NCI-H226 (cell line): ENCODE measurements at regions not wholly inside any gene's neighbourhood (a gene's known extent, or its start where the extent isn't known, plus 50 kb on each side); places are given as distances from the start of the nearest gene placed in this dataset.
"Not testable (repeated sequence)": the region's sequence is repeated elsewhere in the genome, so short reads cannot be mapped to it uniquely, and the experiment has no call there.

ENCODE experiments used
- DNase-seq: peaks from one replicate; pipeline ENCODE4 v3.0.0-alpha.2; 2015

GRCh38 chr21:23660560-23660959, 1946.7 kb downstream of the MRPL39 start:
- no peak for DNase-seq

DNA sequence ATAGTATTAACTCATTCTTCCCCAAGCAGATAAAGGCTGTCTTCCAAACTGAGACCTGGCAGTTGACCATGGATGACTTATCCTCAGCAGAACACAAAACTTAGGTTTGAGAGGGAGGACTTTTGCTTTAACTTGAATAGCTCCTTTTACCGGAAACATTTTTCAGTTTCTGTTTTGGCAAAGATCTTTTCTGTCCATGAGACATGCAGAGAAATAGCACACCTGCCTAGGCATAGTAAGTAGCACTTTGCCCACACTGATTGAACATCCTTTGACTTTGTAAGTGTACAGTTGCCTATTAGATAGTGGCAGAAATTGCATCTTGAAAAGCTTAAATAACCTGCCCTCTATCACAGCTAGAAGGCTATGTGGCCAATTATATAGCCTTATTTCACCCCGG, 1962.5 kb downstream of the MRPL39 start:
- no peak for DNase-seq

DNA sequence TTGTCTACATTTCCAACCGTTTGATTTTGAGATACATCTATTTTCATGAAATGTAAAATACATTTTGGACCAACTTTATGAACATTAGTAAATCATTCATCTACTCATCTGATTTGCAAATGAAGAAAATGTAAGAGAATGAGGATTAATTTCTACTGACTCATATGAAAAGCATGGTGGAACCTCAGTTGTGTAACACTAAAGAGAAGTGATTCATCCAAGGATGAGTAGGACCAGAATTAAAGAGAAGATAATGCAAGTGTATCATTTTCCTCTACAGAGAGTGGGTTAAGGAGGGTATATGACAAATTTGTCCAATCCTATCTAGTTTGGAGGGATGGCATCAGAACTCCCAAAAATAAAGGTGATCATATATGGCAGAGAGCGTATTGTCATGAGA, 1967.6 kb downstream of the MRPL39 start:
- DNase-seq: peak; percentile 30

- no peak for DNase-seq
Measured at GRCh38 chr21:23638131-23638695, 1969.1 kb downstream of the MRPL39 start.

- DNase-seq: no peak
Measured at GRCh38 chr21:23633447-23633940, 1973.8 kb downstream of the MRPL39 start.

DNA sequence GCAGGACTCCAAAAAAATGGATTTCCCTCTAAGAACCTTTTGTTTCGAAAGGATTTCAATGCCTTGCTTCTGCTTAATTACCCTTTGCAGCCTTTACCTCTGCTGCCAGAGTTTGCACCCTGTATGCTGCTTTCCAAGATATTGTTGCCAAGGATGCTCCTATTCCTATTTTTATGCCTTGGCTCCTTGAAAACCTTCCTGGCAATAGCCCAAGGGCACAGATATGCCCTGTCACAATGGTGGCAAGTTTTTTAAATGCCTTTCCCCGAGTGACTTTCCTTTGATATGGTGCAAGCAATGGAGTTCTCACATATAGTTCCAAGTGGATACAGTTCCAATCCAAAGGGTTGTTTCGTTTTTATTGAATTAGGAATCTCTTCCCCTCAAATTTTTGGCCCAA, 1983.0 kb downstream of the MRPL39 start:
- DNase-seq: no peak

DNA sequence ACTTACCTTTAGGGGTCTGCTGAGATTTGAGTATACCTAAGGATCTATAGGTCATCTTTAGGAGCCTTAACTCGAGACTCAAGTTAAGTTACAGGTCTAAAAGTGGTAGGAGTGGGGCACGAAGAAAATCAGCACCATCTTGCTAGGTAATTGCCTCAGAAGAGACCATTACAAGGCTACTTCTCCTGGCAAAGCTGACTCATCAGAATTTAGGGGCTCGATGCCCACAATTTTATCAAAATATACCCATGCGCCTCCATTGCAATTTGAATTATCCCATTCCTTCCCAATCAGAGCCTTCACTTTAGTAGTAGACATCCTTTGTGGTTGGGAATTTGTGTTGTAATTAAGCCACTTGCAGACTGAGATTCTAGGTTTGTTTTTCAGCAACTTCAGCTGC, 1994.3 kb downstream of the MRPL39 start:
- no peak for DNase-seq

GRCh38 chr21:23612210-23612609, 1995.1 kb downstream of the MRPL39 start:
- no peak for DNase-seq

DNA sequence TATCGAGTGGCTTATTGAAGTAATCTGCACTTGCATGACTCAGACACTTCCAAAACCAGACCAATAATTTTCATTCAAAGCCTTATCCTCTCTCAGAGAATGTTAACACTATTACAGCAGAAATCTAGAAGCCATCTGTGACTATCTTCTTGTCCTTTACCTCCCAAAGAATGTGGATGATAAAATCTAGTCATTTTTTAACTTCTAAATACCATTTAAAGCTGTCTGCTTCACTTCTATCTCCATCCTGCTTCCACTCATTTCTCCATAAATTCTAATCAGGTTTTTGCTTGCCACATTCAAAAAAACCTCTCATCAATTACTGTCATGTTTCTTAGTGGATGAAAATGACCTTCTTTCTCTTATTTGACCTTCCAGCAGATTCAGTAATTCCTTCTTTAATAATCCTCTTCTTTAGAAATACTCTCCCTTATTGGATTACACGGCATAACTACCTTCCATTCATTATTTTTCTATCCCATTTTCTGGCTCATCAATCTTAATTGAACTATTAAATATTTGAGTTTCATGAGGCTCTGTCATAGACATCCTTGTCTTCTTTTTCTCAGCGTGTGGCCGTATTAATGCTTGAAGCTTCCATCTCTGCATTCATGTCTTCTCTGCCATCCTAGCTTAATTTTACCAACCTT, 1999.4 kb downstream of the MRPL39 start:
- no peak for DNase-seq

GRCh38 chr21:23601549-23601948, 2005.7 kb downstream of the MRPL39 start:
- DNase-seq: no peak

DNA sequence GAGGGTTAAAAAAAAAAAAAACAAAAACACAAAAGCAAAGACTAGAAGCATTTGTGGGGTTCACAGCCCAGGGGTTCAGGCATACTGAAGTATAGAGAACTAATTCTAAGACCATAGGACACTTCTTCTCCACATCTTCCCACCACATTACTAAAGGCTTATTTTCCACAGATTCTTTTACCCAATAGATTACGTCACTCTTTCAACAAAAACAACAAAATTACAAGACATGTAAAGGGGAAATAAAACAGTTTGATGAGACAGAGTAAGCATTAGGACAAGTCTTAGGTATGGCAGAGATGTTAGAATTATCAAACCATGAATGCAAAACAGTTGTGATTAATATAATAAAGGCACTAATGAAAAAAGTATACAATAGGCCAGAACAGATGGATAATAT, 2013.7 kb downstream of the MRPL39 start:
- no peak for DNase-seq

- DNase-seq: no peak
Measured at GRCh38 chr21:23585419-23585818, 2021.9 kb downstream of the MRPL39 start.

DNA sequence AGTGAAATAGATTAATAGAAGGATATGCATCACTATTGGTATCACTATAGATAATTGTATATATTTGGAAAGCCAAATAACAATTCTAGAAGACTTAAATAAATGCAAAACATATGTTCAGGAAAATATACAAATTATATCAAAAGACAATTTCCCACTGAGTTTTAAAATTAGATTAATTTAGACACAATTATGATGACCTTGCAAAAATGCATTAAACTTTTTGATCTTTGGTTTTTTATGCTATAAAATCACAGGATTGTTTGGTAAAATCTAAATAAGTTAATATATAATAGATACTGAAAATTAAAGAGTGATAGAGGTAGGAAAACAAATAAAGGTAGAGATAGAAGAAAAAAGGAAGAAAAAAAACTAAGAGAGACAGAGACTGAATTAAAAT, 2027.7 kb downstream of the MRPL39 start:
- no peak for DNase-seq

DNA sequence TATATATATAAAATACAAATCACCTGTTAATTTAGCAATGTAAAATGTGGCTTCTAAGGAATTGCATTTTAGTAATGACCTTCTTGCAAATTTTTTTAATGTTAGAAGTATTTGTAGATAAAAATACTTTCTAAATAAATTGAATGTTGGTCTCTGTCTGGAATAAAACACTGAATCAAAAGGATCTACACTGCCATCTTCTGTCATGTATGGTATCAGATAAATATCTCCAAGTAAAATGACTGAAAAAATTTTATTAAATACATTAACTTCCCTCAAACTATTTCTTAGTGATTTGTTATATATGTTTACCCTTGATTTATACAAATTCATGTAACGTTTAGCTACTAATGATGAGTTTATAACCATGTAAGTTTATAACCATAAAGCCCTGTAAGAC, 2029.3 kb downstream of the MRPL39 start:
- no peak for DNase-seq

- no peak for DNase-seq
Measured at GRCh38 chr21:23574932-23575331, 2032.3 kb downstream of the MRPL39 start.

- not testable (repeated sequence) for DNase-seq
Measured at GRCh38 chr21:23548924-23549323, 2058.4 kb downstream of the MRPL39 start.

- DNase-seq: no peak
Measured at GRCh38 chr21:23543333-23543732, 2063.9 kb downstream of the MRPL39 start.

DNA sequence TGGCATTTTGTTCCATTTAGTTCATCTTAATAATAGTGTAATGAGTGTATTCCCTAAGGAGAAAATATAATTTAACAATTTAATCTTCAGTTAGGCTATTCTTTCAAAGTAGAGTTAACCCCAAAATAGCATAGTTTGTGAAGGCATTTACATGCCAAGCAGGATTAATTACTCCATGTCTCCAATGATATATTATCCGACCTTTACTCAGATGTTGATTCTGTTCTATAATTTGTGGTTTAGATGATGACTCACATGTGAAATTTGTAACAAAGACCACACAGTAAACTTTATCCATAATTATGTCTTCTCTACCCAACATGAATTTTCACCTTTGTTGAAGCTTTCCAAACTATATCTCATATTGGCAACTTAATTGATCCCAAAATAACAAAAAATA, 2065.2 kb downstream of the MRPL39 start:
- DNase-seq: peak; percentile 2

- DNase-seq: no peak
Measured at GRCh38 chr21:23541571-23541970, 2065.7 kb downstream of the MRPL39 start.

DNA sequence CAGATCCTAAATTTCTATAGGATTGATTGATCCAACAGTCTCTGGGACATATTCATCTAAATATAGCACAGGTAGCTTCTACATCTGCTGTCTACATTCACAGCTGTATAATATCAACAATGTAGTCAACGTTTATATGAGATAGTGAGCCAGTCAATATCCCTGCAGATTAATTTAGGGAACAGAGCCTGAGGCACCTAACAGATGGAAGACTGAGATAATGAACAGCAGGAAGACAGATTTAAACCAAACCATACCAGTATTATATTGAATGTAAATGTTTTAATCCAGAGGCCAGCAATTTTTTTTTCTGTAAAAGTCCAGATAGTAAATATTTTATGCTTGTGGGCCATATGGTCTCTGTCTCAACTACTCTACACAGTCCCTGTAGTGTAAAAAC, 2072.4 kb downstream of the MRPL39 start:
- no peak for DNase-seq

DNA sequence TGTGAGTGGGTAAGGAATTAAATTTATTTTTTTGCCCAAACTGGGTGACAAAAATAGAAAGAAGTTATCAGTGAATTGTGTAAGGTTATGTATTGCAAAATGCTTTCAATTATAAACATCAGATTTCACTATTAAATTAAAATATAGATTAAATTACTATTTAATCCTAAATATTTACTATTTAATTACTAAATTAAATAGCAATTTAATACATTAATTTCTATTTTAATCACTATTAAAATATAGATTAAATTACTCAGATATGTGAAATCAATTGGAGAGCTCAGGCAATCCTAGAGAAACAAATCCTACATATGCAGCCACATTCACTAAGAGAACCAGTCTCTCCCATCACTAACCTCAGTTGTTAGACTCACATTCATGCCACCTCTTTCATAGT, 2075.8 kb downstream of the MRPL39 start:
- no peak for DNase-seq

DNA sequence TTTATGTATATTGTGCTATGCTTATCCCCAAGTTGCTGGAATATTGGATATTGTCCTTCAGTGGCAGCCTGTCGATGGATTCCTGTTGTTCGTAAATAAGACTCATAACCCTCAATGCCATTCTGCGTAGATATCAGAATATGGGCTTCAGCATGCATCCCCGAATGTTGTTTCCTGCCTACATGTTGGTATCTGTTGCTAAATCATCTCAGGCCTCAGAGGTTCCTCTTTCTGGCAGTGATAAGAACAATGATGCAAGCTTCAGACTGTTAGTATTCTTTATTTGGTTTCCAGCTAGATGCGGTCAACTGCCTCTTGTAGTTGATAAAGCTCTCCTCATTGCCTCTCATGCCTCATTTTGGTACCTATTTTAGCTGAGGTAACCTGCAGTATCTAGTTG, 2082.6 kb downstream of the MRPL39 start:
- DNase-seq: no peak

DNA sequence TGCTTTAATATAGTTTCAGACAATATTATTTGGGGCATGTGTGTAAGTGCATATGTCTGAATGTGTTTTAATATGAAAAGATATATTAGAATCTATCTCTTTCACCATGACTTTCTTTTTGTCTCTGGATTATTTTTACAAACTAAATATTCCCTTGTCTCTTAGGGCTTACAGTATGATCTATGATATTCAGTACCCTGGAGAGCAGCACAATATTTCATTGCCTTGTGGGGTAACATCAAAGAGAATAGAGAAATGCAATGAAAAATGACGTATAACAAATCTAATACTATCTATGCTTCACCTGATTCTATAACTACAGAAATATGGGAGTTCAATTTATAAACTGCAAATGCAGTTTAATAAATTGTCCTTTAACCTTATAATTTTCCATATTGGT, 2084.5 kb downstream of the MRPL39 start:
- DNase-seq: no peak

DNA sequence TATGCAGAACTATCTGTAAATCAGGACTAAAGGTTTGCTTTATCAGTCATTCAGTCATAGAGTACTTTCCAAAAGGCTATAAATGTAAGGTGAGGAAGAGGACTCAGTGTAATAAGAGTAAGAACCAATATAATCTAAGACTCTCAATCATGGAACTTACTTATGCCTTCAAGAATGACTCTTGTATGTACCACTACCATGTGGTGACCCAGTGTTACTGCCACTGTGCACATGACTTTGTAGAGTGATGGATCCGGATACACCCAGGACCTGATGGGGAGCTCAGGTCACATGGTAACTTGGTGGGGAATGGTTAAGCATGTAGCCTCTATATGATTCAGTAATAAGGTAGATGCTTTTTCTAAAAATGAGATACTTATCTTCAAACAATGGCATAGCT, 2099.8 kb downstream of the MRPL39 start:
- no peak for DNase-seq

DNA sequence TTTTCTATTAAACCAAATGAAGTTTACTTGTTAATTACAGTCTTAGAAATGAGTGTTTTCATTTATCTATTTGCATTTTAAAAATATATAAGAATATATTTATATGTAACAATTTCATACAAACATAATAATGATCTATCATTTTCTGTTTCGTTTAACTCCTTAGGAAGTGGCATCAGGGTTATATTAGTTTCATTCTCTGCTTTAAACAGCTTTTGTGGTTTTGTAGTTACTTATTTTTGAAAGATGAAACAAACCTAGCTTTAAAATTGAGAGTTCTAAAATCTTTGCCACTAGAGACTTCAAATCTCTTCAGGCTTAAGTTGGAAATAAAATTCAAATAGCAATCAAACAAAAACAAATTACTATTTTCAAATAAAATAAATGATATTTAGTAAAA, 2110.6 kb downstream of the MRPL39 start:
- DNase-seq: no peak
